Right forelimb (tissue), 1 donor: ENCODE measurements at regions not wholly inside any gene's neighbourhood (a gene's known extent, or its start where the extent isn't known, plus 50 kb on each side); places are given as distances from the start of the nearest gene placed in this dataset.
"Not testable (repeated sequence)": the region's sequence is repeated elsewhere in the genome, so short reads cannot be mapped to it uniquely, and the experiment has no call there.

Source experiments
- DNase-seq: peaks from one replicate; pipeline ENCODE4 v3.0.0-alpha.2; 2018

DNA sequence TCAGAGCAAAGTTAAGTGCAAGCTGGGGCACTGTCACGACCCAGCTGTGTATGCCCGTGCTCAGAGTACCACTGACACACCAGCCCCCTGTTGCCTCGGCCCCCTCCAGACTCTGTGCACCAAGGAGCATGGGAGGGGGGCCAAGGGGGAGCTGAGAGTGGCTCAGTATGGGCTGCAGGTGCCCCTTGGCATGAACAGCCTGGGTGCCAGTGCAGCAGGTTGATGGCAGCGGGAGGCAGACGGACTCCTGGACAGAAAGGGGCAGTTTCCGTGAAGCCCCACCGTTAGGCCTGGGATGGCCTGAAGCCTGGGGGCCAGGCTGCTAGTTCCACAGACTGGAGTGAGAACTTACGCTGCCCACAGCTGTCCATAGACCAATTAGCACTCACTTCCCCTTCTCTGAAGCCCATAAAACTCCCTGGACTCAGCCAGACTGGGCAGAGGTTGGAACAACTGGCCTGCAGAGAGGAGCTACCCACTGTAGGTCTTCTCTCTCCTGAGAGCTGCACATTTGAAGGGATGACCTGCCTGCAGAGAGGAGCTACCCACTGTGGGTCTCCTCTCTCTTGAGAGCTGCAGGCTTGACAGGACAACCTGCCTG, 182.8 kb downstream of the DEPDC1B start:
- no peak for DNase-seq

DNA sequence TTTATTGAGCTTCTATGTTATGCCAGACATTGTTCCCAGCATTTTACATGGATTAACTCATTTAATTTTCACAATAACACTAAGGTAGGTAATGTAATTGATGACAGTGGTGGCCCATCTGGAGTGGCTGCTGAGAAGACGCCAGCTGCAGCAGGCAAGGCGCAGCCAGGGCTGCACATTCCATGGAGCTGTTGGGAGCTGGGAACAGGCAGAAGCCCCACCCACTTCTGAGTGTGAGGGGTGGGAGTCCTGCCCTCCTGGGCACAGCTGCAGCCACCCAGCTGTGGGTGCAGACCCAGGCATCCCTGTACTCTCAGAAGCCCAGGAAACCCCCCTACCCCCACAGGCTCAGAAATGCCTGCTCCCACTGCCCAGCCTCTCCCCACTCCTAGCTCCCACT, 183.3 kb downstream of the DEPDC1B start:
- DNase-seq = no peak

DNA sequence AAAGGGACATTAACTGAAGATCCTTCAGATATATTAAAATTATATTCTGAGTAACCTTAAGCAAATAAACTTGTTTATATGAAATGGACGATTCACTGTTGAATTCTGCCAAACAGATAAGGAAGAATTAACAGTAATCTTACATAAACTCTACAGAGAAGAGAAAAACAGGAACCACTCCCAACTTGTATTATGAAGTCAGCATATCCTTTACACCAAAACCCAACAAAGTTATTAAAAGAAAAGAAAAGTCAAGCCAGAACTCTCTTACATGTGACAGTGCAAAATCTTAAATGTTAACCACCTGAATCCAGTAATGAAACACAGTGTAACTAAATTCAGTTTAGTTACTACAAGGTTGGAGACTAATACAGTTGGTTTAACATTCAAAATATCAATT, 185.8 kb downstream of the DEPDC1B start:
- no peak for DNase-seq

DNA sequence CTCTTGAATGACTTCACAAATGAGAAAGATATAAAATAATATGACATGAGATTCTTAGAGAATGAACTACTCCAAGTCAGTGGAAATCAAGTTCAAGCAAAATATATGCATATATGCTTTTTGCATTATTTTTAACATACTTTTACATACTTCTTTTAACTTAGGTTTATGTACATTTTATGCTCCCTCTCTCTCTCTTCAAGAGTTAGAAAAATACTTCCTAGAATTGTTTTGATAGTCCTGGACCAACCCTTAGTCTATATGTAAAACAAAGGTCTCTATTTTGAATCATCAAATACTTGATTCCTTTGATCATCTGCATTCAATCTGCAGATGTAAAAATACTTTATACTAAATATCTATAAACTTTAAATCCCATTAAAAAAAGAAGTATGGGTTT, 187.8 kb downstream of the DEPDC1B start:
- DNase-seq = no peak

DNA sequence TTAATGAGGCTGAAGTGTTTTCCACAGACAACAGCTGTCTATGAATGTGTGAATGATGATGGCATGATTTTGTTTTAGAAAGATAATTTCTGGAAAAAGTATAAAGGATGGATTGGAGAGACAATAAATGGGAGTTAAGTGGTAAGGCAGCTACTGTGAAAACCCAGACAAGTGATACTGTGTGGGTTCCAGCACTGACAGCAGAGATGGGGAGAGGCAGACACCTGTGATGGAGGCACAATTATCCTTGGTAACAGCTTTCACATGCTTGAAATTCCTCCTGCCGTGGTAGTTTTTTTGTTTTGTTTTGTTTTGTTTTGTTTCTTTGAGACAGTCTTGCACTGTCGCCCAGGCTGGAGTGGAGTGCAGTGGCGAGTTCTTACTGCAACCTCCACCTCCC, 189.3 kb downstream of the DEPDC1B start:
- no peak for DNase-seq

DNA sequence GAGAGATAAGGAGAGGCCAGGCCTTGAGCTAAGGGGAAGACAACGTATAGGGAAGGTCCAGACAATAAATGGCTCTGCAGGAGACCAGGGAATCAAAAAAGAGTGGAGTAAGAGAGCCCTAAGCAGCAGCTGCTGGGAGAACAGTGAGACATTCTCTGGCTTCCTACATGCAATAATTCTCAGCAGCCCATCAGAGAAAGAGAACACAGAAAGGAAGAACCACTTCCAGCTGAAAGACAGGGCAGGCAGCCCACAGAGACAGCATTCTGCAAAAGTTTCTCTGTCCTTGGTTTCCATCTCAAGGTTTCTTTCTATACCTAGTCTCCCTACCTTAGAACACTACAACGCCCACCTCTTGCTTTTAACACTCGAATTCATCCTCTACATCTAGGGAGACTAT, 189.9 kb downstream of the DEPDC1B start:
- no peak for DNase-seq

DNA sequence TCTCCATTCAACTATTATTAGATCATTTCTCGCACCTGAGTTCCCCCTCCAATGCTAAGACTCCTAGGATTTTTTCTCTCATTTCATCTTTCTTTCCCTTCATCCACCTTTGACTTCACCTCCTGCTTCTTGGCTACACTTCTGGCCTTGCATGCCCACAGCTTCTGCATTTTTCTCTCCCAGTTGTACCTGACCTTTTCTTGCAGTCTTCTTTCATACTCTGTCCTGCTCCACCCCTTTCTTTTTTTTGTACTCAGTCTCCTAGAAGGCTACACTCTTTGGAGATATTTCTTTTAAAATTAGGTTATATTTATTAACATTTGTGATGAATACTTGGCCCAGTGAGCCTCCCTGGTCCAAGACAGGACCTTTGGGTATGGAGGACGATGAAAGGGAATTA, 190.4 kb downstream of the DEPDC1B start:
- no peak for DNase-seq

DNA sequence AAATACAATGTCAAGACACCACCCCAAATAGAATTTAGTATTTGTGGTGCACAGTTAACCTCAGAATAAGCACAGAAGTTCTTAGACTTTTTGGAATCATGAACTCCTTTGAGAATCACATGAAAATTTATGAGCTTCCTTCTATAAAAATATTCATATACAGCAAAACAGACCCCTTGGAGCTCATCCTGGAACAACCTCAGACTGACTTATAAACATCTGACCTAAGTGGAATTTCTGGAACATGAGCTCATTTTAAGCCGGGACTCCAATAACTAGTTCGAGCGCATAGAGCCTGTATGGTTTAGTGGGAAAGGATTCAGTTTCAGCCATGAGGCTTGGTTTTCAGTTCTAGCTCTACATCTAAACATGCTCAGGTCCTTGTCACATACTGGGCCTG, 192.3 kb downstream of the DEPDC1B start:
- no peak for DNase-seq

DNA sequence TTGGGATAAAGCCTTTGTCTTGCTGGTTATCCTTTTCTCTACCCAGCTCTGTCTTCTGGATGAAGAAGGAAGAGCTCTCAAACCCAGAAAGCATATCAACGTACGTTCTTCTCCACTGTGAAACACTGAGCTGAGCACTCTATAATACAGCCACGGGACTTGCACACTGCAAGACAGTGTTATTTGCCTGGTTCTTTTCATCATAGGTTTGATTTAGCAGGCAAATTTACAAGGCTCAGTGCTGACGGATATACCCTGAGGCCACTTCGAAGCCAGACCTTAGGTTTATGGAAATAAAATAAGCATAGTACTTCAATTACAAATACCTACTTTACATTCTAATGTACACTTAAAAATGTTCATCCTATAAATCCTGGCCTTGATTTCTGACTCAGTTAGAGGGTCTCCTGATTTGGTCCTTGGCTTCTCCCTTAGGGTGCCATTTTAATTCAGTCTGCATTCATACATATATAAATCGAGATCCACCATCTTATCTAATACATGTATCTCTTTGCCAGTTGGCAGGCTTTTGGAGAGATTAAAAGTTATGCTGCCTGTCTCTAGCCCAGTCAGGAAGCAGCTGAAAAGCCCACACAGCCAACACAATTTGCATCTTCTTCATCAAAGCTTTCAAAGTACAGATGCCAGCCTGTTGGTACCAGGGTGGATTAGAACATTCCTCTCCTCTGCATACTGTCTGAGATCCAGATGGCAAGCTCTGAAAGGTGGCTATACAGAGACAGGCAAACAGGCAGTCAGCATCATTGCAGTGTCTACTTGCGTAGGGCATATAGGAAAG, 194.4 kb downstream of the DEPDC1B start:
- no peak for DNase-seq

DNA sequence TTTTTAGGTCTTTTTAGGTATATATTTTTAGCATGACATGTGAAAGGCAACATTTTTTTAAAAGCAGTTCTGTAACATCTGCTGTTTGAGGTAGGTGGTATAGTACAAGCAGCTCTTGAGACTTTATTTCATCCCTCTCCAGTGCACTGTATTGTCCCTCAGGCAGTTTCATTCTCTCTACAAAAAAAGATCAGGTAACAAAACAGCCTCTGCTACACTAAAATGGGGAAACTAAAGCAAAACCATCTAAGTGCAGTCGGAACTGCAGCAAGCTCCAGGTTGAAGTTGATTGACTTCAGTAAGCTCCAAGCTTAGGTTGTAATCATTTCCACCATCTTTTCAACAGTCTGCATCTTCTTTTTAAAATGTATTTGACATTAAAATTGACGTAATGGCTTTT, 195.6 kb downstream of the DEPDC1B start:
- DNase-seq = no peak

DNA sequence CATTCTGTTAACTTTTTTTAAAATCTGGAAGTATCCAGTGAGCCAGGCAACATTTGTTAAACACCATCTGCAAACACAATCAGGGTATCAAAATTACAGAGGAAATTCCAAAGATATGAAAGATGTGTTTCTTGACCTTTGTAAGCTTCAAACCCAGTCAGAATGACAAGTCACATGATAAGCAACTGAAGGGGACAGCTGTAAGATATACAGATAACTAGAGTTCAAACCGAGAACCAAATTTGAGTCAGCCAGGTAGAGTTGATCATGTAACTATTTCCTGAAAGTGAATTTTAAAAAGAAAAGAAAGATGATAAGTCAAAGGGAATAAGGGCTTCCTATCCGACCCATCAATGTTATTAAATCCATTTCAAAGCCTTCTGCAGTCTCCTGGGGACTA, 196.2 kb downstream of the DEPDC1B start:
- no peak for DNase-seq

DNA sequence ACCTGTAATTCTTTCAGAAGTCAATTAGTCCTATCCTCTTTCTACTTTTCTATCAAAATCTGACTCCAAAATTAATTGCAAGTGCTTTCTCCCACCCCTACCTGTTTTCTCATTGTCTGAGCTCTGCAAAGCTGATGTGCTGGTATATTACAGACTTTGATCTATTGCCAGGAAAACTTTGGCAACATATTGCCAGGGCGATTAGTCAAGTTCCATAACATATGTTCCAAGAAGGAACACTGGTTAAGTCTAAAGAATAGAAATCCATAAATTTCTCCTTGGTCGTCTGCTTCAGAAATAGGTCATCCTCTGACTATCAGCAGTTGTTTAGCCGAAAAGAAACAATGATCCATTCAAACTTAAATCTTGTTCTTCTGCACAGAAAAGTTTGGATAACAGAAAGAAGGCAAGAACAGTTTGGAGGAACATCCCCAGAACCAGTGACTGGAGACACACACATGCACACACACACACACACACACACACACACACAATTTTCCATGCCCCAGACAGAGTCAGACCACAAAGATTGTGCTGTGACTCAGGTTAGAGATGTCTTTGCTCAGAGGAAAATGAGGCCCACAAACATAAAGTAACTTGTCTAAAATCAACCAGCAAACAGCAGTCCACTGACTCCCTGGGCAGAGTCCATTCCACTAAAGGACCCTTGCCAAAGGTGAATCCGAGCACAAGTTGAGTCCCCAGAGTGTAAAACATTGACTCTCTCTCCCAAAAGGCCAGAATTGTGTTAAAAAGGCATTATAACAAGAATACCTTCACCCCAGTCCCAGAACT, 202.1 kb downstream of the DEPDC1B start:
- DNase-seq = no peak

DNA sequence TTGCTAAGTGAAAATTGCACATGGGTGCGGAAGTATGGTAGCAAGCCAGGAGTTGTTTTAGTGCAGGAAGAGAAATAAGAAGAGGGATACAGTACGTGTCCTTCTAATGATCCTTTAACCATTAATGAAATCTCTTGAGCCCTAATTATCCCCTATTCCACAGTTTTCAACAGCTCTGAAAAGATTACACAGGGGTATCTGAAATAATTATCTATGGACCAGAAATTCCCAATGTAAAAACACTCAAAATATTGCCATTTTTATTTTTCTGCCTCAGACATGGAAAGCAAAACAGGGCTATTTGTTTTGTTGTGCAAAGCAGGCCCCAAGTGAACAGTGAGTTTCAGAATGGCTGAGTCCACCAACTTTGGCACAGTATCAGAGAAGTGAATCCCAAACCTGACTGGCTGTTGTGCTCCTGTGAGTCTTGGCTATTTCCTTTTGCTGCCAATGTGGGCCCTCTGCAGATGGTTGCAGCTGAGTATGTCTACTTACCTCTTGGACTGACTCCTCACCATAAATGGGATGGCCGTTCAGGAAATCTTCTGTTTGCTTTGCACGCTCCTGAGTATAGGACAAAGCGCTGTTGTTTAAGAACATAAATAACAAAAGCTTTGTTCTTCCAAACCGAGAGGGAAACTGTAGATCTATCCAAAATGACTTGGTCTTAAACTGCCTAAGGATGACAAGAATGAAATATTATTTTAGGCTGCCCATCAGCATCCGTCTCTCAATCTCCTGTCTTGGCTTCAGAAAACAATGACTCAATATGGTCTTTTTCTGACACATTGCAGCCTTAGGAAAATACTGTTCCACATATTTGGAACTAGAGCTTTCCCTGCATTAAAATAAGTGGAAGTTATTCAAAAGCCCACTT, 204.1 kb downstream of the DEPDC1B start:
- DNase-seq = no peak

DNA sequence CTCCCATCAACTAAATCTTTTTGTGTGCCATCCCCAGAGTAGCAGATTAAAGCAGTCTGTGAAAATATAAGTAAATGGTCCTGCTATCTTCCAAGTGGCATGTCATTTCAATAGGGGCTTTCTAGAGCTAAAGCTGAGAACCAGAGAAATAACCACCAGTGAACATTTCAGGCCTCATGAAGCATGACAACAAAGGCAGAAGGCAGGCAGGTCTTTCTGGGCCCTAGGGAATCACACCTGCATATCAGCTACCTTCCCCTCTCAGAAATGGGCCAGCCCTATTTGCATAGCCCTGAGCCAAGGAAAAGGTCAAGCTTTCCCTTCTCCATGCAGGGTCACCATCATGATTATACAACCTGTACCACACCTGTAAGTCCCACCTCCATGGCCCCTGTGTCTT, 205.3 kb downstream of the DEPDC1B start:
- no peak for DNase-seq

DNA sequence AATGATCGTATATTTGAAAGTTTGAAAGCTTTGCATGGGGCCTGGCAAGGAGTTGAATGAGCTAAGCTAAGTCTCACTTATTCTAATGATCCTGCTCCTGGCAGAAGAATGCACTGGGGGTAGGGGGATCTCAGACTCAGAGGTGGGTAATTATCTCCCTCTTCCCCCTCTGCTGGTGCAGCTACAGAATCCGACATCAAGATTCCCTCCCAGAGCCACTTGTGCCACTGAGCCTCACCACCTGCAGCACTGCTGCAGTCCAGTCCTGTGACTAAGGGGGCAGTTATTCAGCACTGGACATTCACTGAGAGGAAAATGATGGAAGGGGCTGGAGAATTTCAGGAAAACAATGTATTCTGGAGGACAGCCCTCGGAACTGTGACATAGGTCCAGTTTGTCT, 205.8 kb downstream of the DEPDC1B start:
- DNase-seq = no peak

DNA sequence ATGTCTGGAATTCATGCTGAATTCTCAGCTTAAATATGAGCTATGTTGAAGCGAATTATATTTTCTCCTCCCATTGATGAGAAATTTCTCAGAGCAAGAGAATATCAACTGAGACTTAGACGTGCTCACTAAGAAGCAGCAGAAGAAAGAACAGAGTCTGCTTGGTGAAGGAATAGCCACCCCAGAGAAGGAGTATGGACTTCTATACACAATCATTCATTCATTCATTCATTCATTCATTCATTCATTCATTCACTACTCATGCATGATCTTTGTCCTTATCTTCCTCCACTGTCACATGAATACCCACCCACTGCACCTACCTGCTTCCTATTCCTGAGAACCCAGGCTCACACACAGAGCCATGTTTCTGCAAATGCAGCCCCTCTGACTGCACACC, 206.6 kb downstream of the DEPDC1B start:
- no peak for DNase-seq

DNA sequence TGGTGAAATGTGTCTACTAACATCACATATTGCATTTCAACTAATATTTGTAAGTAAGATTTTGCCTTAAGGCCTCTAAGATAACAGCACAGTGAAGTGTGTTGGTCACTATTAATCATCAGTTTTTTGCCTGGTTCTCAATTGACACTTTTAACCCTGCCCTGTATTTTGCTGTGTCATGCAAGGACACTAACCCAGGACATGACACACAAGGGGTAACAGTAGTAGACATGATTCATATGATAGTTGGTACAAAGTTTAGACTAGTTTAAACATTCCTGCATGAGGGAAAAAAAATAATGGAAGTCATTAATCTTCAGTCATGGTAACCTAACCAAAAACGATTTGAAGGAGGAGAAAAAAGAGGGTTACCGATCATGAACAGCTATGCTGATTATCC, 207.0 kb downstream of the DEPDC1B start:
- no peak for DNase-seq

DNA sequence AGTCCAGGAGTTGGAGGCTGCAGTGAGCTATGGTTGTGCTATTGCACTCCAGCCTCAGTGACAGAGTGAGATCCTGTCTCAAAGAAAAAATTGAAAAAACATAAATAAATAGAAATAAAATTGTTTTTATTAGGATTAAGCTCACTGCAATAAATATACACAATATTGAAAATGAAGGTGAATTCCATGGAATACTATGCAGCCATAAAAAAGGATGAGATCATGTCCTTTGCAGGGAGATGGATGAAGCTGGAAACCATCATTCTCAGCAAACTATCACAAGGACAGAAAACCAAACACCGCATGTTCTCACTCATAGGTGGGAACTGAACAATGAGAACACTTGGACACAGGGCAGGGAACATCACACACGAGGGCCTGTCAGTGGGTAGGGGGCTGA, 207.6 kb downstream of the DEPDC1B start:
- DNase-seq = not testable (repeated sequence)

DNA sequence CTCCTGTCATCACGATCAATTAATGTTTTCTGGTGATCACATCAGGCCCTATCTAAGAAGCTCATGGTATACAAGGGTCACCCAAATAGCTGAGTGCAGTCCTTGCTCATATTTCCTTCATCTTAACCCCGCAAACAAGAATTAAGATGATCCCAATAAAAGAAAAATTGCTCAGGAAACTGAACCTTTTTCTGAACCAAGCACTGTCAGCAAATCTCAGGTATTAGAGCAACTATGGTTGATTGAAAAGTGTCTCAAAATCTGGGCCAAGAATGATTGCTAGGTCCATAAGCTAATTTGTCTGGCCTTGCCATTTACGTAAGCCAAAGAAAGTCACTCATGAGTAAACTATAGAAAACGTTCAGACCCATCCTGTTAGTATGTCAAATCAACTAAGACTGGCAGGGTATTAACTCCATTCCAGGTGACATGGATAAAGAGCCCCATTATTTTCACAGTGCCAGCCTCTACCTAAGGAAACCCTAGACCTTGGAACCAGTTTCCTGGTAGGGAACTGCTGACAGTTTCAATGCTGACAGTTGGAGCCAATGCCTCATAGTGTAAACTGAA, 209.3 kb downstream of the DEPDC1B start:
- DNase-seq = no peak

DNA sequence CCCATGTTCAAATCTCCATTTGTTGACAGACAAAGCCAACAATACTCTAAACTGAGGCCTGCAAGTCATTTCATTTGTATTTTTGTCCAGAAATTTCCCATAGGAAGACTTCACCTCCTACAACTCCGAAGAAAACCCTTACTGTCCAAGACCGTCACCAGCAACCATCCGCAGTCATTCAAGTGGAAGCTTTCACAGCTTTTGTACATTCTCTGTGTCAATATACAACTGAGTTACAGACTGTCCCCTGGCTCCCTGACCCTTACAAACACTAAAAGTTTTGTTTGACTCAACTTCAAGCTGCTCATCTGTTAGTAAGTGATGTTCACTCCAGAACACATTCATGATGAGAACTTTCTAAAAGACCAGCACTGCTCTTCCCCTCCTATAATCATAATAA, 210.1 kb downstream of the DEPDC1B start:
- no peak for DNase-seq

DNA sequence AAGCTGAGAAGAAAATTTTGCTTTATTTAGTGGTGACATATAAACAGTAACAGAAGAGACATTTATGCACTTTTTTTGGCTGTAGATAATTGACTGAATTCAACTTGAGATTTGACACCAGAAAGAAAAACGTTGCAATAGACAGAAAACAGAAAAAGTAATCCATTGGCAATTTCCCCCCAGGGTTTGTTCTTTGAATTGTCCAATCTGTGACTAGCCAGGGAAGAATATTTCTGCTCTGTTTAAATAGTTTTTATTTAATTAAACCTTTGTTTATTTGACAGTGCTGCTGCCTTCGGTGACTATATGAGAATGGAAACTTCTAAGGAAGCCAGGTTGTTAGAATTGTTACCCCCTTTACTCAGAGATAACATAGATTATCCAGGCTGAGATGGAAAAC, 210.6 kb downstream of the DEPDC1B start:
- DNase-seq = no peak

DNA sequence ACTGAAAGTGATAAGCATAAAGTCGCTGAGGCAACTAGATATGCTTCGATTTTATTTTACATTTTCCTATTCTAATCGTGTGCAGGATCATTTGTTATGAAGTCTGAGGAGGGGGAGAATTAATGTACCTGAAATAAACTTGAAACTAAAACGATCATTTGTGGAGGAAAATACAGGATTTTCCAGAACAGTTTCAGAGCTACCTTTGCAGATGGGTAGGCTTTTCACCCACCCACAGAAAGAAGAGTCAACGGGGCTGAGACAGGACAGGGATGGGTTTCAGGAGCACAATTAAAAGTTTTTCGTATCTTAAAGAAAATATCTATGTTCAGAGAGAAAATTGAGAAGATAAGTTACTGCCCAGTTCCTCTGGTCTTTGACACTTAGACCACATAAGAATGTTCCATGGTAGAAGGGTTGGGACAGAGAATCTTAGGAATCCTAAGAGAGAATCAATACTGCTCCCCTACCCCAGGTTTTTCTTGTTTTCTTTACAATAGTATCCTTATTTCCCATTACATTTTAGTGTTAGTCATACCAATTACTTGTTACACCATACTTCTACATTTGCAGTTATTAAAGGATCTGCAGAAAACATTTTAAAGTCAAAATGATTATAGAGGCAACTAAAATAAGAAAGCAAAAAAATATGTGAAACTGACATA, 211.4 kb downstream of the DEPDC1B start:
- DNase-seq = no peak
